ENCODE measurements at regions not wholly inside any gene's neighbourhood (a gene's known extent, or its start where the extent isn't known, plus 50 kb on each side); places are given as distances from the start of the nearest gene placed in this dataset.

- DNase-seq (ENCODE audit: low read depth): no peak
- TF ChIP-seq CTCF (conservative IDR thresholded peaks at IDR 0.05; ENCODE audit: control insufficient read depth, insufficient read depth, low read depth, low read length): no peak
- H3K4me3 ChIP-seq (ENCODE audit: control insufficient read depth, low read depth, low read length): no peak overlapping the region
Measured at GRCh38 chr2:239813261-239814115, 211.7 kb downstream of the NDUFA10 start.

DNA sequence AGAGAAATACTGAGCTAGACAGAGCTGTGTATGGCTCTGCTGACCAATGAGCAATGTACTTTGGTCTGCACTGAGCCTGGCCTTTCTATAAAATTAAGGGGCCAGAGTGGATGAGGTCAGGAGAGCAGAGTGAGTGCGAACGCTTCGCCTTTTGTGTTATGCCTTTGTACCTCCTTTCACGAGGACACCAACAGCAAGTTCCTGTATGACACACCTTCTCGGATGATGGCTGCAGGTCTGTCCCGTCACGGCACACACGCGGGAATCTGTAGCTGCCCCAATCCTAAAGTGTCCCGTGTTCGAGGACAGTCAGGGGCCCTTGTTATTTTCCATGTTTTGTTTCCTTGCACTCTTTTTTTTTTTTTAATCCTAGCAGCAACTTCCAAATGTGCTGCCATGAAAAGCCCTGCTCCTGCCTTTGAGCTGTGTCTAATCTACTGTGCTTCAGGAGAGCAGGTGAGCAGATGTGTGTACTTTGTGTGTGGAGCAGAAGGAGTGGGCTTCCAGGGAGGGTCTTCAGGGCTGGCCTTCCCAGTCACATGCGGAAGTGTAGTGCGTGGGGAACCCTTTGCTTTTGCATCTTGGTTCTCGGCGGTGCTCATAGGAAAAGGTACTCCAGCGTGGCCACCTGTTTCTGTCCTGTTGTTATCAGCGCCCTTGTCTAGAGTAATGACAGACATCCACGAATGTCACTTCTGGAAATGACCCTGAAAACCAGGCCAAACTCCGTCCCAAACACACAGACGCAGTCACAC lies 213.2 kb downstream of the NDUFA10 start:
- no peak overlapping the region for H3K4me3 ChIP-seq (ENCODE audit: control insufficient read depth, low read depth, low read length)
- no peak for TF ChIP-seq CTCF (conservative IDR thresholded peaks at IDR 0.05; ENCODE audit: control insufficient read depth, insufficient read depth, low read depth, low read length)
- DNase-seq (ENCODE audit: low read depth): no peak

- no peak for DNase-seq (ENCODE audit: low read depth)
- H3K4me3 ChIP-seq (ENCODE audit: control insufficient read depth, low read depth, low read length): no peak overlapping the region
- TF ChIP-seq CTCF (conservative IDR thresholded peaks at IDR 0.05; ENCODE audit: control insufficient read depth, insufficient read depth, low read depth, low read length): no peak
Measured at GRCh38 chr2:239811111-239811781, 213.9 kb downstream of the NDUFA10 start.

DNA sequence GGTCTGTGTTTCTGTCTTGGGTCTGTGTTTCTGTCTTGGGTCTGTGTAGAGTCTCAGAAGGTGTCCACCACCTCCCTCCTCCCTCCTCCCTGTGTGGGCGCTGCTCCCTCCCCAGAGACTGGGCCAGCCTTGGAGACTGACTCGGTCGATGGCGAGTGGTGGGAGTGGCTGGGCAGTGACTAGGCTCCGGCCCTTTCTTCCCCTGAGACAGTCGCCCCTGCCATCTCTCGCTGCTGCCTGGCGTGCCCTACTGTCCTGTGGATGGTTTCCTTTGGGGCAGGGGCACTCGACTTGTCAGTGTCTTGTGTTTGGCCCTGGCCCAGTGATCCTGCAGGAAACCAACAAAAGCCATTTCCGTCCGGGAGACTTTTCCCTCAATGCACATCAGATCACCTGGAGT lies 215.8 kb downstream of the NDUFA10 start:
- H3K4me3 ChIP-seq (ENCODE audit: control insufficient read depth, low read depth, low read length): no peak overlapping the region
- DNase-seq (ENCODE audit: low read depth): no peak
- TF ChIP-seq CTCF (conservative IDR thresholded peaks at IDR 0.05; ENCODE audit: control insufficient read depth, insufficient read depth, low read depth, low read length): no peak

DNA sequence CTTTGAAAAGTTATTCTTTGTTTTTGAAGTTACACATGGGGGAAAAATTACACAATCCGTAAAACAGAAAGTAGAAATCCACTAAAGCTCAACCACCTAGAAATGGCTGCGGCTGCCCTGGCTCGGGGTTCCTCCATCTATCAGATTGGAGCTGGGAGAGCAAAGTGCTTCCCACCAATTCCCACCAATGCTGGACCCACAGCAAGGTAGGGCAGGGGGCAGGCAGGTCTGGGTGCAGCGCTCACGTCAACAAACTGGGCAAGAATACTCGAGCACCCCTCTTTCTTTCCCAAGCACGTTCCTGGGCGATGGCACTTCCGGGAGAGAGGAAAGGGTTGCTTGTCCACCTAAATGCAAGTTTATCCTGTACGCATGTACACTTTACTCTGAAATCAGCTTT lies 217.6 kb downstream of the NDUFA10 start:
- no peak for DNase-seq (ENCODE audit: low read depth)
- TF ChIP-seq CTCF (conservative IDR thresholded peaks at IDR 0.05; ENCODE audit: control insufficient read depth, insufficient read depth, low read depth, low read length): no peak
- no peak overlapping the region for H3K4me3 ChIP-seq (ENCODE audit: control insufficient read depth, low read depth, low read length)

- no peak overlapping the region for H3K4me3 ChIP-seq (ENCODE audit: control insufficient read depth, low read depth, low read length)
- no peak for TF ChIP-seq CTCF (conservative IDR thresholded peaks at IDR 0.05; ENCODE audit: control insufficient read depth, insufficient read depth, low read depth, low read length)
- no peak for DNase-seq (ENCODE audit: low read depth)
Measured at GRCh38 chr2:239806758-239807434, 218.2 kb downstream of the NDUFA10 start.
